OCI-LY1 (cell line): ENCODE measurements at regions not wholly inside any gene's neighbourhood (a gene's known extent, or its start where the extent isn't known, plus 50 kb on each side); places are given as distances from the start of the nearest gene placed in this dataset.

Source experiments
- H2AFZ ChIP-seq: fragments of 200-600 bp; sonication (generic), shearing (Covaris generic); 2 replicates; pipeline ENCODE4 v1.6.0; 2014; ENCODE audit warnings: antibody characterized with exemption, mild to moderate bottlenecking, low read length
- H3F3A ChIP-seq: fragments of 200-600 bp; sonication (generic), shearing (Covaris generic); 2 replicates; pipeline ENCODE4 v1.6.0; 2014; ENCODE audit warnings: mild to moderate bottlenecking, antibody characterized with exemption, low read length, moderate library complexity; ENCODE audit not compliant: insufficient read depth
- H3K27ac ChIP-seq: fragments of 200-600 bp; sonication (generic); 2 replicates; pipeline ENCODE4 v1.5.1; 2014; ENCODE audit warnings: low read length, mixed run types, mild to moderate bottlenecking, low read depth; ENCODE audit not compliant: poor library complexity, severe bottlenecking
- H3K27me3 ChIP-seq: fragments of 200-600 bp; sonication (generic); 2 replicates; pipeline ENCODE4 v1.6.0; 2014; ENCODE audit warnings: antibody characterized with exemption, mild to moderate bottlenecking, low read length, moderate library complexity; ENCODE audit not compliant: insufficient read depth
- H3K36me3 ChIP-seq: fragments of 200-600 bp; sonication (generic); 2 replicates; pipeline ENCODE4 v1.6.1; 2014; ENCODE audit warnings: mild to moderate bottlenecking, antibody characterized with exemption, low read length, moderate library complexity, mixed read lengths; ENCODE audit not compliant: insufficient read depth
- H3K4me1 ChIP-seq: fragments of 200-600 bp; sonication (generic); 2 replicates; pipeline ENCODE4 v1.5.1; 2014; ENCODE audit warnings: mild to moderate bottlenecking, low read length, moderate library complexity; ENCODE audit not compliant: insufficient read depth, severe bottlenecking
- H3K4me2 ChIP-seq: fragments of 200-600 bp; sonication (generic), shearing (Covaris generic); 2 replicates; pipeline ENCODE4 v1.6.1; 2014; ENCODE audit warnings: low read length
- H3K4me3 ChIP-seq: fragments of 200-600 bp; sonication (generic); 2 replicates; pipeline ENCODE4 v1.5.1; 2014; ENCODE audit warnings: low read length, low read depth, mild to moderate bottlenecking, mixed read lengths; ENCODE audit not compliant: poor library complexity, severe bottlenecking
- H3K79me2 ChIP-seq: fragments of 200-600 bp; shearing (Covaris generic); 2 replicates; pipeline ENCODE4 v1.6.1; 2016; ENCODE audit warnings: mixed run types, low read length, mixed read lengths; ENCODE audit not compliant: insufficient read depth
- H3K9ac ChIP-seq: fragments of 200-600 bp; sonication (generic), shearing (Covaris generic); 2 replicates; pipeline ENCODE4 v1.6.1; 2014; ENCODE audit warnings: mild to moderate bottlenecking, low read length, mixed read lengths
- H3K9me2 ChIP-seq: fragments of 200-600 bp; sonication (generic), shearing (Covaris generic); 2 replicates; pipeline ENCODE4 v1.6.1; 2014; ENCODE audit warnings: low read depth, mild to moderate bottlenecking, low read length, mixed read lengths
- H3K9me3 ChIP-seq: fragments of 200-600 bp; shearing (Covaris generic); 2 replicates; pipeline ENCODE4 v1.6.1; 2014; ENCODE audit warnings: low read length, mixed read lengths
- H4K20me1 ChIP-seq: fragments of 200-600 bp; sonication (generic), shearing (Covaris generic); 2 replicates; pipeline ENCODE4 v1.6.0; 2016; ENCODE audit warnings: mild to moderate bottlenecking, low read length; ENCODE audit not compliant: insufficient read depth
- EZH2 ChIP-seq: fragments of 200-600 bp; sonication (generic), shearing (Covaris generic); IDR thresholded peaks from 2 replicates; pipeline ENCODE4 v1.8.0; 2017; ENCODE audit warnings: borderline replicate concordance, mixed run types, mild to moderate bottlenecking, antibody characterized with exemption, low read length, moderate library complexity, mixed read lengths
- TF ChIP-seq, protein P1 (sequence below): fragments of 200-600 bp; sonication (generic), shearing (Covaris generic); IDR thresholded peaks from 2 replicates; pipeline ENCODE4 v1.5.1; 2017; ENCODE audit warnings: mild to moderate bottlenecking, antibody characterized with exemption, low read length, moderate library complexity, mixed read lengths

DNA sequence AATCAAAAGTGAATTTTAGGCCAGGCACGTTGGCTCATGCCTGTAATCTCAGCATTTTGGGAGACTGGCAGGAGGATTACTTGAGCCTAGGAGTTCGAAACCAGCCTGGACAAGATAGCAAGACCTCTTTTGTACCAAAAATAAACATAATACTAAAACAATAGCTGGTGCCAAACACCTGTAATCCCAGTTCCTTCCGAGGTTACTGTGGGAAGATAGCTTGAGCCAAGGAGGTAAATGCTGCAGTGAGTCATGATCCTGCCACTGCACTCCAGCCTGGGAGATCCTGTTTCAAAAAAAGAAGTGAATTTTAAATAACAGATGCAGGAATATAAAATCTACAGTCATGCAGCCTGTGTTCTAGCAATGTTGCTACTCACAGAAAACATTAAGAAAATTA, 488.3 kb downstream of the PPARGC1A start:
- H3K4me2 ChIP-seq = no peak overlapping the region
- no peak overlapping the region for H2AFZ ChIP-seq
- no peaks in the 10 kb centered on the region for H3K27me3 ChIP-seq
- H3K36me3 ChIP-seq = no peaks in the 10 kb centered on the region
- no peaks in the 10 kb centered on the region for H3K9me3 ChIP-seq
- no peak for TF ChIP-seq EZH2
- TF ChIP-seq, protein P1, sequence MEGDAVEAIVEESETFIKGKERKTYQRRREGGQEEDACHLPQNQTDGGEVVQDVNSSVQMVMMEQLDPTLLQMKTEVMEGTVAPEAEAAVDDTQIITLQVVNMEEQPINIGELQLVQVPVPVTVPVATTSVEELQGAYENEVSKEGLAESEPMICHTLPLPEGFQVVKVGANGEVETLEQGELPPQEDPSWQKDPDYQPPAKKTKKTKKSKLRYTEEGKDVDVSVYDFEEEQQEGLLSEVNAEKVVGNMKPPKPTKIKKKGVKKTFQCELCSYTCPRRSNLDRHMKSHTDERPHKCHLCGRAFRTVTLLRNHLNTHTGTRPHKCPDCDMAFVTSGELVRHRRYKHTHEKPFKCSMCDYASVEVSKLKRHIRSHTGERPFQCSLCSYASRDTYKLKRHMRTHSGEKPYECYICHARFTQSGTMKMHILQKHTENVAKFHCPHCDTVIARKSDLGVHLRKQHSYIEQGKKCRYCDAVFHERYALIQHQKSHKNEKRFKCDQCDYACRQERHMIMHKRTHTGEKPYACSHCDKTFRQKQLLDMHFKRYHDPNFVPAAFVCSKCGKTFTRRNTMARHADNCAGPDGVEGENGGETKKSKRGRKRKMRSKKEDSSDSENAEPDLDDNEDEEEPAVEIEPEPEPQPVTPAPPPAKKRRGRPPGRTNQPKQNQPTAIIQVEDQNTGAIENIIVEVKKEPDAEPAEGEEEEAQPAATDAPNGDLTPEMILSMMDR = no peak
- no peaks in the 10 kb centered on the region for H3K9me2 ChIP-seq
- no peaks in the 10 kb centered on the region for H3K79me2 ChIP-seq
- no peaks in the 10 kb centered on the region for H4K20me1 ChIP-seq
- no peaks in the 10 kb centered on the region for H3F3A ChIP-seq
- no peaks in the 10 kb centered on the region for H3K4me1 ChIP-seq
- no peak overlapping the region for H3K27ac ChIP-seq
- no peak overlapping the region for H3K4me3 ChIP-seq
- no peak overlapping the region for H3K9ac ChIP-seq

DNA sequence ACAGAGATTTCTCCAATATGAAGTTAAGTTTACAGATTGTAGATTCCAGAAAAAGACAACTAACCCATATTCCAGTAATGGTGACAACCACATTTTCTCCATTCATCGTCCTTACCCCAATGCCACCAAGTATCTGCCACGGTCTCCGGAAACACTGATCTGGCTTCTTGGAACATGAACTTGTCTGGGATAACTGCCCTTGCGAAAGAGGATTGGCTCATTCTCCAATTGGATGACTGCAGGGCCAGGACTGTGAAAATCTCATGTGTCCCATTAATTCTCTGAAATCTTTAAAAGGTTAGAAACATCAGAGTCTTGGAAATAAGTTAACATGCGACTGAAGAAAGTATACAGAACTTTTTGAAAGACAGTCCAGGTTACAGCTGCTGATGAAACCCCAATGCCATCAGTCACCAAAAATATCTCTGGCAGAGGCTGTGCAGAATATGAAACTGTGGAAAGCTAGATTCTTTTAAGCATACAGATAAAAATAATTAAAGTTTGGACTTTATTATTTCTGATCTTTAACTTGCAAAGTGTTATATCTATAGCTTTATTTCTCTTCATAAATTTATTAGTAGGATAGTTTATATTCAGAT, 496.9 kb downstream of the PPARGC1A start:
- no peak overlapping the region for H3K4me3 ChIP-seq
- no peaks in the 10 kb centered on the region for H3K4me1 ChIP-seq
- no peak overlapping the region for H3K9ac ChIP-seq
- H3K9me2 ChIP-seq = no peaks in the 10 kb centered on the region
- TF ChIP-seq, protein P1 = no peak
- TF ChIP-seq EZH2 = no peak
- no peaks in the 10 kb centered on the region for H3K27me3 ChIP-seq
- H3F3A ChIP-seq = no peaks in the 10 kb centered on the region
- H2AFZ ChIP-seq = no peak overlapping the region
- no peaks in the 10 kb centered on the region for H3K9me3 ChIP-seq
- H3K4me2 ChIP-seq = no peak overlapping the region
- no peaks in the 10 kb centered on the region for H3K36me3 ChIP-seq
- no peaks in the 10 kb centered on the region for H3K79me2 ChIP-seq
- no peaks in the 10 kb centered on the region for H4K20me1 ChIP-seq
- H3K27ac ChIP-seq = no peak overlapping the region

DNA sequence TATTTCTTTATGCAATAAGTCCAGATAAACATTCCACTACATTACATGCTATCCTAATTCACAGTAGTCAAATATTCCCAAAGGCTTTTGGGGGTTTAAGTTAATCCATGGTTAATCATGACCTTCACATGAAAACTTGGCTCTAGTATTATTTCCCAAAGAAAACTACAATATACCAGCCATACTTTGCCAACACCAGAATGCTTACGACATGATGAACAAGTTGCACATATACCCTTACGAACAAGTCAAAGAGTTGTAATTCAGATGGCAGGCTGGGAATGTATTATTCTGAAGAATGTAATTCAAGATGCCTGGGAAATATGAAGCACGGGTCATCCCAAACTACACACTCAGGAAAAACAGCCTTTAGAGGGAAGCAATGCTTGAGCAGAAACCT, 499.6 kb downstream of the PPARGC1A start:
- TF ChIP-seq EZH2 = no peak
- TF ChIP-seq, protein P1 = no peak
- H3K27me3 ChIP-seq = no peaks in the 10 kb centered on the region
- no peak overlapping the region for H3K27ac ChIP-seq
- H3K9me3 ChIP-seq = no peaks in the 10 kb centered on the region
- no peaks in the 10 kb centered on the region for H3K4me1 ChIP-seq
- H2AFZ ChIP-seq = no peak overlapping the region
- no peaks in the 10 kb centered on the region for H3K79me2 ChIP-seq
- H3K4me3 ChIP-seq = no peak overlapping the region
- H3K36me3 ChIP-seq = no peaks in the 10 kb centered on the region
- H3F3A ChIP-seq = no peaks in the 10 kb centered on the region
- H3K9ac ChIP-seq = no peak overlapping the region
- no peak overlapping the region for H3K4me2 ChIP-seq
- H4K20me1 ChIP-seq = no peaks in the 10 kb centered on the region
- H3K9me2 ChIP-seq = no peaks in the 10 kb centered on the region
